ENCODE measurements at regions not wholly inside any gene's neighbourhood (a gene's known extent, or its start where the extent isn't known, plus 50 kb on each side); places are given as distances from the start of the nearest gene placed in this dataset.
"Not testable (repeated sequence)": the region's sequence is repeated elsewhere in the genome, so short reads cannot be mapped to it uniquely, and the experiment has no call there.

DNA sequence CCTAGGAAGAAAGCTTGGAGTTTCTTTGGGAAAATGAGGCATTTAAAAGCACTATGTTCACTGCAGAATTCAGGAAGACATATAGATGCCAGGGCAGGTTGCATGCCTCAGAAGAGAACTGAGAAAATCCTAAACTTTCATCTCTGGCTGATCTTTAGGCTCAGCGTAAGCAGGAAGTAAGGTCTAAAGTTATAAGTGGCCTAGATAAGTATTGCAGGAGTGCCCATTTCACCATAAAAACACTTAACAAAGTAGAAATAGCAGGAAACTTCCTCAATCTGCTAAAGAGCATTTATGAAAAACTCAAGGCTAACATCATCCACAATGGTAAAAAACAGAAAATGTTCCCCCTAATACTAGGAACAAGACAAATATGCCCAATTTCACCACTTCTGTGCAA is 320.3 kb downstream of the BMP2 start:
- FAIRE-seq, result no peak

DNA sequence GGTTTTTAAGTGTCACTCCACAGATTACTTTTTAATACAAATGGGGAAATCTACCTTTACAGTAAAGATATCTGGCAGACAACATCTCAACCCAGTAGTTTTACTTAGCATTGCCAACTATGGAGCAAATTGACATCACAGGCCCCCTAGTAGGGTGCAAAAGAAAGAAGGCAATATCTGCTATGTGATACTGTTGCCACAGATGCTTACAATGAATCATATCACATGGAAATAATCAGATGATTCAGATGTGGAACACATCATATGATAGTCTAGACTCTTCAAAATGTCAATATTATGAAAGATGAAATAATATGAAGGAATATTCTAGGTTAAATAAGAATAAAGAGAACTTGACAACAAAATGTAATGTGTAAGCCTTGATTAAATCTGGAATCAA is 322.5 kb downstream of the BMP2 start:
- FAIRE-seq, result no peak

DNA sequence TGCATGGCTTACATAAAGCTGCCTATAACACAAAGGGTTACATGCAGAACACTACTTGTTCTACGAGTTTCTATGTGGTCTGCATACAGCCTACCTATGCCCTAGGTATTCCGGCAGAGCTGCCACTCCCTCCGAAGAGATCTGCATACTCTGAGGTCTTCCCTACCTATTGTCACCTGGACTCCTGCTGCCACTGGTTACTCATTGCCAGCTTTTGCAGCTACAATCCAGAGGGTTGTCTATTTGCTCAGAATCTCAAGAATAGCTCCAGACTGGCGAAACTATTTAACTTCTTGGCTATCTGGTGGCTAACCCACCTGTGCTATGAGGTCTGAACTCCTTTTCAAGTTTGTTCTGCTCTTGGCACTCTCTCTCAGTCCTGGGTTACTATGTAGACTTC is 323.3 kb downstream of the BMP2 start:
- no peak for FAIRE-seq

DNA sequence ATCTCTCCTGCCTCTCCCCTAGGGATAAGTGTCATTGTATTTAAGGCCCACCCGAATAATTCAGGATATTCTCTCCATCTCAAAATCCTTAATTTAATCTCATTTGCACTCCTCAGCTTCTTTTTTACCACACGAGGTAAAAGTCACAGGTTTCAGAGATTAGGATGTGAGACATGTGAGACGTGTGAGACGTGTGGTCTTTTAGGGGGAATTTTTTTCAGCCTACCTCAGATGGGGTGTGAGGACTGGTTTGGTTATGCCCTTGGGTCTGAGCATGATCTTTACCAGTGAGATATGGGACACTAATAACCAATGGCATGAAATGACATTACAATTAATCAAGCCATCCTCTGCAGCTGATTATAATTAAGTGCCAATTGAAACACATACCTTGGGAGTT is 324.2 kb downstream of the BMP2 start:
- FAIRE-seq, result no peak

DNA sequence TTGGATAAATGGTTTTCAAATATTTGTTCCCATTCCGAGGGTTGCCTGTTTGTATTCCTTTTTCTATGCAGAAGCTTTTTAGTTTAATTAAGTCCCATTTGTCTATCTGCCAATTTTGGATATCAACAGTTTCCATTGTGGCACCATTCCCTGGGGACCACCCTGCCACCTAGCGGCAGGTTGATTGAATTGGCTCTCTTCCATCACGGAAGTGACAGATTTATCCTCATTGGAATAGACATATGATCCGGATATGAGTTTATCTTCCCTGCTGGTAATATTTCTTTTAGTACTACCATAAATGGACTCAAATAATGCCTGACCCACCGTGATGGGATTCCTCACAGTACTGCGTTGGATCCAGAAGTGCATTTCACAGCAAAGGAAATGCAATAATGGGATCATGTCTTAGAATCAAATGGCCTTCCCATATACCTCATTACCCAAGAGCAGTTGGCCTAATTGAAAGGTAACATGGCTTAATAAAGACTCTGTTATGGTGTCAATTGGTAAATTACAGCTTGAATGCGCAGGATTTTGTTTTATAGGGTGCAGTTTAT is 327.0 kb downstream of the BMP2 start:
- FAIRE-seq, result peak; percentile 93

DNA sequence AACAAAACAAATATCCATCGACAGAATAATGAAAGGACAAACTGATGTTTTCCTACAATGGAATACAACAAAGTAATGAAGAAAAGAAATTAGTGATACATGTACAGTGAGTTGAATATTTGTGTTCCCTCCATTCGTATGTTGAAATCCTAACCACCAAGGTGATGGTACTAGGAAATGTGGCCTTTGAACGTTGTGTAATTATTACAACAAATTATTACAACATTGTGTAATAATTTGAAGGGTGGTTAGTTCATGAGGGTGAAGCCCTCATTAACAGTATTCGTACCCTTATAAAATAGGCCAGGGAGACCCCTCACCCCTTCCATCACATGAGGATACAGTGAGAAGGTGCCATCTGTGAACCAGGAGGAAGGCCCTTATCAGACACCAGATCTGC is 339.4 kb downstream of the BMP2 start:
- no peak for FAIRE-seq

DNA sequence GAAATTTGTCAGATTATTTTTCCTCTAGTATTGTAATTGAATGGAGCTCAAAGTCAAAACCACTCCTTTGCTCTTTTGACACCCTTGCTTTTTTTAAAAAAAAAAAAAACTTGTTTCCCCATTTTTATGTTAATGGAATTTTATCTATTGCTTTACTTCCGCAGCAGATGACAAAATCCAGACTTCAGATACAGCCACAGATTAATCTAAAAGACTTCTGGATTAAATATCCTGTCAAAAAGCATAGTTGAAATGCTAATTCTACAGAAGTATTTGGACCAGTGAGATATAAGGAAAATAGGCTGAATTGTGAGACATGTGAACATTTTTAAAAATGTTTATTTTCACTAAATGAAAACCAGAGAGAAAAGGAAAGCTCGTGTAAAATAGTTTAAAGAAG is 341.4 kb downstream of the BMP2 start:
- no peak for FAIRE-seq

DNA sequence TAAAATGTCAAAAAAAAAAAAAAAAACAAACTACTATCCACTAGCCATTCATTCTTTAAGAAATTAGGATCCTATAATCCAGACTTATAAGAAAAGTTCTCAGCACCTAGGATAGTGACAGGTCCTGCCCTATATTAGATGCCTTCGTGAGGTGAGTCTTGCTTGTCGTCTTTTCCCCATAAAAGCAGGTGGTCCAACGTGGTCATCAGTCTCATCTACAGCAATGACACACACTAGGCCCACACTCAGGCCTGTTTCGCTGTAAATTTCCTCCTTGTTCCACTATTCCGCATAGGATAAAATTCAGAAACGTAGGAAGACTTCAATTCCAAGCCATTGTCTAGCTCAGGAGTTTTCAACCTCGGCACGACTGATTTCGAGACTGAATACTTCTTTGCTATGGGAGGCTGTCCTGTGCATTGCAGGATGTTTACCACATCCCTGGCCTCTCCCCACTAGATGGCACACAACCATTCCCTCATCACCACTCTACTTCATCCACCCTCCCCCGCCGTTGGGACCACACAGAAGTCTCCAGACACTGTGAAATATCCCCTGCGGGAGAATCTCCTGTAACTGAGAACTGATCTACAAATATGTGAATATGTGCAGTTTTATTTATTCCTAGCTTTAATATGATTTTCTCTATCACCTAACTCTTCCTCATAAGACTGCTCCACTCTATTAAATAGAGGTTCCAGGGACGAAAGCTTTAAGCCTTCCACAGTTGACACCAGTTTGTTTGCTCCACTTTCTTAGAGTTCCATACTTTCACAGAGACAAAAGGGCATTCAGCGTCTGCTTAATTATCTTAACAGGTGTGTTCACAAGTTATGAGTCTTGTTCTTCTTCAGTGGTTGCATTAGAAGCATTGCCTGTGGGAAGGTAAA is 346.3 kb downstream of the BMP2 start:
- no peak for FAIRE-seq

DNA sequence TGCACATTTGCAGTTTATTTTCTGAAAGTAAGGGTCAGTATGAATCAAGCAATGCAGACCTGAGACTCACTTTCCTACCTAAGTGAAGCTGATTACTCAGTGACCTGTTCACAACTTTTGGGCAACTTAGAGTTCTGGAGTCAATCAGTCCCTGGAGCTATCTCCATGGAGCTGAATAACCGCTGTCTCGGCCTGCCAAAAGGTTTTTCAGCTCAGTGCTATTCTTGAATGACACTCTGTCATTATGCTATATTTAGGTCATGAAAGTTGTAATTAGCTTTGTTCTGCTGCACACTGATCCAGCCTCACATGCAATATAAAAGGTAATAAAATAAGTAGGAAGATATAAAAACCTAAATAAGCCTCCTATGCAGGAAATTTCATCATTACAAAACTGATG is 356.0 kb downstream of the BMP2 start:
- no peak for FAIRE-seq

DNA sequence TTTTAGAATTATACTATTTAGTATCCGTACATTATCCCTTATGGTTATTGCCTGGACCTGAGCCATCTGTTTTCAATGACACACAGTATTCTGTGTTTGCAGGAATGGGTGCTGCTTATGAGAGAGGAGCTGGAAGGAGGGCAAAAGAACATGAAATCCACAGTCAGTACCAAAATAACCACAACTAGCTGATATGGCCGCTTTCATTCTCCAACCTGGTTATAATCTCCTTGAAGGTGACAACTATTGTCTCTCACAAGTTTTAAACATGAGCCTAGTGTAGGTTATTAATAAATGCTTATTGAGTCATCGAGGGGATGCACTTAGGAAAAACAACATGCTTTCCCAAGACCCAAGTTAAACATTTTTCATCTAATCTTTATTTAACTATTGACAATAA is 356.6 kb downstream of the BMP2 start:
- FAIRE-seq, result no peak

DNA sequence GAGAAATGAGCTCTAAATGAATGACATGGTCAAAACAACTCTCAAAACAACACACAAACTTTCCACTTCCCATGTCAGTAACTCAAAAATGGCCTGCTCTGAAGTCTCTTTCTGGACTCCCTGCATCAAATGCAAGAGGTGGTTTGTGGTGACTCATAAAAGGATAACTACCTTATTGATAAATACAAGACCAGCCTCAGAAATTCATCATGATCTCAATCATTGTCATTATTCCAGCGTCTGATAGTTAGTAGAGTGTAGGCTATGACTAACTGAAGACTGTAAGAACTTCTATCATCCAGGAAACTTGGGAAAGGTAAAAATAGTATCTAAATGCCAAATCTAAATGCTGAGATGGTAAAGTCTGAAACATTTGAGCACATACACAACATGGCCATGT is 369.4 kb downstream of the BMP2 start:
- FAIRE-seq, result no peak

DNA sequence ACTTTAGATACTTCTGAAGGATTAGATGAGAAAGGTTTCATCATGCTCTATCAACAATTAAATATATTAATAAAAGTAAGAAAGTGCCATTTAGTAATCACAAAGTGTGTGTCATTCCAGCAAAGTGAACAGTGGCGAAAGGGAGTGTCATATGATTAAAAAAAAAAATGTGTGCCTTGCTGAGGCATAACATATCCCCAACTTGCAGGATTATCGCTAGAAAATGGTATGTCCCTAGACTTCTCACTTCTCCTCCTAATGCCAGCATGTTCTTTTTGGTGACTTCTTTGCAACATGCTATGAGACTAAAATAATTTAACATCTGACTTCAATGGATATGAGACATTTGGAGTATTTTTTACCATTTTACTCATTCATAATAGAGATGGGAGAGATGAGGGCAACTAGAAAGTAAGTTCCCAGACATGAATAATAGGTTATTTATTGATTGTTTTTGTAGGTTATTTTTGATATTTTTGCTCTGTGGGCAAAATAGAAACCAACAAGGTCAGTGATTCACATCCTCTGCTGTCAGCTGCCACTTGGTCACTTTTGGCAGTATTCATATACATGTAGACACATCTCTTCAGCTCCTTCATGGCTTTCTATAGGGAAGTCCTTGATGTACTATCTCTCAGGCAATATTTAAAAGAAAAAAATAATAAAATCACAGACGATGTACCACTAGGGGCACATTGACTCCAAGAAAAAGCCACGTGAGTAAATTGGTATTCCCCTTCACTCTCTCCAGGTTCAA is 370.1 kb downstream of the BMP2 start:
- no peak for FAIRE-seq

DNA sequence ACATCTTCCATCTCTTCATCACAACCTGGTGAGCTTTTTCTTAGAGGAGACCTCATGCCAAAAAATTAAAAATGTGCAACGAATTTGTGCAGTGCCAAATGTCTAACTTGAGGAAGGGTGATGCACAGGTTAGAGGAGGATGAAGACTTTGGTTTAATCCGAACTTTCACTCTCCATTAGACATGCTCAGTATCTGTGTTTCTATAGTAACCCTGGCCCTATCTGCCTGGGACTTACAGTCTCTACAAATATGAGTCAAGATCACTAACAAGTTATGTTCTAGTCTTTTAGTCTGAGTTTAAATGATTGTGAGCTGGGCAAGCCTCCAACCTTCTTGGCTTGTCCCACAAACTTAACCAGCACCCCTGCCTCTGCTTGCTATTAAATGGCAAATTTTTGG is 377.0 kb downstream of the BMP2 start:
- FAIRE-seq, result no peak

DNA sequence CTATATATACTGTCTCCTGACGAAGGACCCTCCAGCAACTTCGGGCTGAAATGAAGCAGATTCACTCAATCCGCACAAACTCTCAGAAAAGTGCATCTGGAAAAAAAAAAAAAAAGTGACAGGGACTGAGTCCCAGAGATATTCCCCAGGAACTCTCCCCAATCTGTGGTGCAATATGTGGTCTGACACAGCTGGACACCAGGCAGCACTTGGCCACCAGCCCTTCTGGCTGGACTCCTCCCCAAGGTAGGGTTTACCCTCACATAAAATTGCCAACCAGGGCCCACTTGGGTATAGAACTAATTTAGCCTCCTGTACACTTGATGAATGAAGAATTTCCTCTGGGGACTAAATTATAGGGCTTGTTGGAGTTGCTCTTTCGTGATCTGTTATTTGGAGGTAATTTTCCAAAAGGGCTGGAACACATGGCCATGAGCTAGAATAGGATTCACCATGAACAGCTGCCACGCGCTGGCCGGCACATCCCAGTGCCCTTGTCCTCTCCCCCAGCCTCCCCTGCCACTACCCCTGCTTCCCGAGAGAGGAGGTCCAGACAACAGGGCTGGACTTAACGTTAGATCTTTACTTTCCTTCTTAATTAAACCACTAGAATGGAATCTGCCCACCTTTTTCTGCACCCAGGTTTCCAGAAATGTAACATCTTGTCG is 379.2 kb downstream of the BMP2 start:
- FAIRE-seq, result no peak

DNA sequence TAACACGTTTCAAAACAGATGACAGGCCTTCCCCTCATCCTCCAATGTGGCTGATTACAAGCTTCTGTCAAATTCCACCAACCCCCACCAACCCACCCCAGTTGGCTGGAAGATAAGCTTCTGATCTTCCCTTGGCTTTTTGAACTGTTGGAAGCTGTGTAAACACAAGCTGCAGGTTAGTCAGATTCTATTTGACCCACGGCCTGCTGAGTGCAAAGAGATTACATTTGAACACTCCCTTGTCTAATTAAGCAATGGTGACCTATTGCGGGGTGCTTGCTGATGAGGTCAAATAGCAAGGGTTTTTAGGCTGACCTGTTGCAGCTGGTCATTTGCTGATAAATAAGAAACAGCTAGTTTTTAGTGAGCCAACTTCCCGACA is 379.7 kb downstream of the BMP2 start:
- FAIRE-seq, result no peak

DNA sequence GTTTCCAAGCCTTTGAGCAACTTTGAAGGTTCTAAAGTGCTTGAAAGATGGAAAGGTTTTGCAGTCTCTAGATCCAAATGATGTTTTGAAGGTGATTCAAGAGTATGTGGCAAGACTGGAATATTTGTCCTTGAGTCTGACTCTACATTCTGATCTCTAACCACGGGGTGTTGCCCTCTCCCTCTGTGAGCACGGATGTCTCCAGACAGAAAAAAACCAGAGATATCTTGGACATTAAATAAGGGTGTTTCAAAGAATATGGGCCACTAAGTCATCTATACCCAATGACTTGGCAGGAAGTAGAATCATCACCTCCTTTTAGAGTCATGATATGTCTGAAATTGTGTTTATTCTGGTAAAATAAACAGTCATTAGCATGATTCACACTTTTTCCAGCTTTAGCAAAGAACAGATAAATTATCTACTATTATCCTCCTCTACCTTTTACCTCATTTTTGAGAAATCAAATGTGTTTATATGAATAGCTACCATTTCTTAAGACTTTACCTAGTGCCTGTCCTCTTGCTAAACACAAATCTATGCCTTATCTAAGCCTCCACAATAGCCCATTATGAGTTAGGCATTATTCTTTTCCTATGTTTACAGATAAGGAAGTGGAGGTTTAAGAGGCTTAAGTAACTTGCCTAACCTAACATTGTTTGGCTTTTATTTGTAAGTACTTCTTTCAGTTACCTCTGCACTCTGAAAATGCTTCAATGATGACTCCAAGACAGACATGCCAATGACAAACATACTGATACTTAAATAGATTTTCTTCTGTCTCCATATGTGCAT is 384.4 kb downstream of the BMP2 start:
- FAIRE-seq, result no peak

DNA sequence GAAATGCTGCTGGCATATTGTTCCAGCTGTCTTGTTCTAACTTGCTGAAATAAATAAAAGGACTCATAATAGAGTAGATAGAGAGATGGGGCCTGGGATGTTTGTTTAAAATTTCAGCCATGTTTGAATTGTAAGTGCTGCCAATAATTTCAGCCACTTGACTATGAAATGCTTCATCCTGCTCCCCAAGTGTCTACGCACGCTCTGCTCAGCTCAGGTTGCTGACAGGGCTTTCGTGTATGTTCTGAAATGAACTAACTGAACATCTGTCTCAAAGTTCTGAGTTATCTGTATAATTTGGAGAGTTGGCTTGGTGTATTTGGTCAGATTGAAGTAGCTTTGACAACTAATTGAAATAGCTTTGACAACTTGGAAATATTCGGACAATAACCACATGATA is 387.8 kb downstream of the BMP2 start:
- FAIRE-seq, result no peak

DNA sequence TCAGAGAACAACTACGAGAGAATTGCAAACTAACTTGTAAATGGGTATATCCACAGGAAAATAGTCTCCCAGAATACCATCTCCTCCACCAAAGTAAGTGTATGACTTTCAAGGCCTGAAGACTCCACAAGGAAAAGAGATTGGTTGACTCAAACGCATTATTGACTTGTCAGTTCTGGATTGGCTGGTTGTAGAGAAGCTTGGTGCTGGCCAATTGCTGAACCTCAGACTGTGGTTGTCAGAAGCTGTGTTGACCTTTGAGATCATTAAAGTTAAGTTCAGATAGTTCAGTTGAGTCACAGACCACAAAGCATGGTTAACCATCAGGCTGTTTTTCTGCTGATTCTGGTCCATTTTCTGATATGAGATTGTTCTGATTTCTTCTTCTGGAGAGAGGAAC is 388.3 kb downstream of the BMP2 start:
- no peak for FAIRE-seq

DNA sequence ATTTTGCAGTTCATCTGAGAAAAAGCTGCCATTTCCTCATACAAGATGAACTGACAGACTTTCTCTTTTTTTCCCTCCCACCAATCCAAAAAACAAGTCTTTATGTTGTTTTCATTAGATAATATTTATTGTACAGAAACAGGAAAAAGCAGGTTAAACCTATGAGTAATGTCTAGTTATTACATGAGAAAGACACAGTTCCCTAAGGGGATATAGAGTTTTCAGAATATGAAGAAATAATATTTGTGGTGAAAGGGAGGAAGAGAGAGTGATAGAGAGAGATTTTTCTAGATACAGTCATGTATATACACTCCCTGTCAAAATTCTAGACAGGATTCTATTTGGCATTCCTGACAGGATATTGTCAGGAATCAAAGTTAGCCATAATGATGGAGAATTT is 392.4 kb downstream of the BMP2 start:
- FAIRE-seq, result no peak

DNA sequence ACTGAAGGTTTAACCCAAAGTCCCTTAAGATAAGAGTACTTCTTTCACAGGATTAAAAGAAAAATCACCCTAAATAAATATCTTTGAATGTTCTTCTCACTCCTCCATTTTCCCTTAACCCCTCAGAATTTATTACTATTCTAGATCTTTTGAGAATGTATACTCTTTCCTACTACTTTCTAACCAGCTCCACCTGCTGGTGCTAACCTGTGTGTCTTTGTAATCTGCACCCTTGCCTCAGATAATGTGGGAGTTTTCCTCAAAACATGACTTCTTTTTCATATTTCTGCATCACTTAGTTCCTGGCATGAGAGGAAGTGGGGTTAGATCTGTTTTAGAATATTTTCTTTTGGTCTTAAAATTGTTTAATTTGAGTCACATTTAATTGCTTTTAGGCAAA is 394.2 kb downstream of the BMP2 start:
- peak; percentile 53 for FAIRE-seq

DNA sequence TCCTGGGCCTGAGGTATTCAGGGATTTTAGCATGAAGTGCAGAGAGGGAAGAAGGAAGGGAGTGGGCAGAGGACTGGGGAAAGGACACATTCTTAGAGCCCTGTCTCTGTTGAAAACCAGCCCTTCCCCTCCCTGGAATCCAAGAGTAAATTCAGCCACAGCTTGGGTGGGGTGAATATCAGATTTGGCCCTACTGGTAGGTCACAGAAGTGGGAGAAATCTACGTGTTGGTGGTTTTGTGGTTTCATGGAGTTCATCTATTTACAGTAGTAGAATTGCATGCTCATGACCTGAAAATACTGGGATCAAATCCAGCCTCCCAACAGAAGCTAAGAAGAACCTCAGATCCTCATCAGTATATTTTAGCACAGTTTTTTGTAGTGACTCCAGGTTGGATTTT is 404.4 kb downstream of the BMP2 start:
- no peak for FAIRE-seq

DNA sequence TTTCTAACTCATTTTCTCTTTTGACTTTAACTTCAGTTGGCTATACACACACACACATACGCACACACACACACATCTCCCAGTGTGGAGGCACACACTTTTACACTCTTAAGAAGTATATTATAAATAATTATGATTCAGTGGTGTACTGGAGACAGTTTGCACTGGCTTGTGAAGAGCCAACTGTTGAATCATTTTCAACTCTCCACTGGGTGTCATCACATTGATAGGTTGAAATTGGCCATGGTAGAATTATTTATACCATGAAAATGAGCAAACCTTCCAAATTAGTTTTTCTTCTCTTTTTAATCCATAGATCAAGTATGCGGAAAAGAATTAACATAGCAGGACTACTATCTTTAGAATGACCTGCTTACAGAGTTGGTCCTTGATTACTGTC is 407.1 kb downstream of the BMP2 start:
- no peak for FAIRE-seq

DNA sequence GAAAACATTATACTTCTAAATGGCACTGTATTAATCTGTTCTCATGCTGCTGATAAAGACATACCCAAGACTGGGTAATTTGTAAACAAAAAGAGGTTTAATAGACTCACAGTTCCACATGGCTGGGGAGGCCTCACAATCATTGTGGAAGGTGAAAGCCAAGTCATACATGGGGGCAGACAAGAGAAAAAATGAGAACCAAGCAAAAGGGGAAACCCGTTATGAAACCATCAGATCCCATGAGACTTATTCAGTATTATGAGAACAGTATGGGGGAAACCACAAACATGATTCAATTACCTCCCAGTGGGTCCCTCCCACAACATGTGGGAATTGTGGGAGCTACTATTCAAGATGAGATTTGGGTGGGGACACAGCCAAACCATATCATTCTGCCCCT is 408.3 kb downstream of the BMP2 start:
- not testable (repeated sequence) for FAIRE-seq

All from islet of Langerhans (tissue), 1 donor.